ENCODE measurements at regions not wholly inside any gene's neighbourhood (a gene's known extent, or its start where the extent isn't known, plus 50 kb on each side); places are given as distances from the start of the nearest gene placed in this dataset.

- TF ChIP-seq EZH2phosphoT487 (IDR thresholded peaks at IDR 0.05; ENCODE audit: low read depth, severe bottlenecking, unreplicated experiment) (no peak), EZH2 (IDR thresholded peaks at IDR 0.05; ENCODE audit: borderline replicate concordance) (no peak)
These were observed 244.7 kb upstream of the GK2 start for GRCh38 chr4:79652738-79653137.

Measured in hepatocyte (in vitro differentiated cells).